ENCODE measurements at regions not wholly inside any gene's neighbourhood (a gene's known extent, or its start where the extent isn't known, plus 50 kb on each side); places are given as distances from the start of the nearest gene placed in this dataset.
A peak's percentile ranks its signal among the peaks of the same experiment; 100 is the strongest.

GRCh38 chr3:193826159-193826795, 233.3 kb downstream of the OPA1 start:
- TF ChIP-seq SETDB1 (IDR thresholded peaks at IDR 0.05; ENCODE audit: insufficient read length, low read length) (no peak), ZNF433 (tag by site-specific recombination; IDR thresholded peaks at IDR 0.05; ENCODE audit: low read depth) (no peak), ZNF48 (tag by site-specific recombination; IDR thresholded peaks at IDR 0.05) (no peak), CTCF (tag by site-specific recombination; IDR thresholded peaks at IDR 0.05) (no peak), ZNF133 (tag by site-specific recombination; IDR thresholded peaks at IDR 0.05) (no peak), ZNF341 (tag by site-specific recombination; IDR thresholded peaks at IDR 0.05; ENCODE audit: low read depth) (peak; percentile 44; the same call in 1 of the 2 replicates), ZNF292 (tag by site-specific recombination; IDR thresholded peaks at IDR 0.05; ENCODE audit: borderline replicate concordance, low read depth) (no peak), ZSCAN4 (tag by site-specific recombination; IDR thresholded peaks at IDR 0.05) (no peak), REPIN1 (tag by site-specific recombination; IDR thresholded peaks at IDR 0.05; ENCODE audit: low read depth) (no peak), ZNF324 (tag by site-specific recombination; IDR thresholded peaks at IDR 0.05) (no peak), ZBTB11 (tag by site-specific recombination; conservative IDR thresholded peaks at IDR 0.05; ENCODE audit: low read depth) (no peak), PATZ1 (tag by site-specific recombination; IDR thresholded peaks at IDR 0.05) (no peak), ZNF707 (tag by site-specific recombination; IDR thresholded peaks at IDR 0.05) (no peak), ZNF791 (tag by site-specific recombination; IDR thresholded peaks at IDR 0.05) (no peak)

All from HEK293 (cell line).